GM23338 (cell line): ENCODE measurements at regions not wholly inside any gene's neighbourhood (a gene's known extent, or its start where the extent isn't known, plus 50 kb on each side); places are given as distances from the start of the nearest gene placed in this dataset.

Source experiments
- CREB1 ChIP-seq: fragments of 250-450 bp; sonication (Bioruptor Pico); IDR thresholded peaks from 2 replicates; pipeline ENCODE4 v1.5.0; 2020; ENCODE audit warnings: low read depth, mild to moderate bottlenecking, moderate library complexity
- CTCF ChIP-seq, 2 experiments: fragments of 200-600 bp in 1 of 2; sonication (generic) in 1 of 2; conservative IDR thresholded peaks; 2 replicates each; pipeline versions ENCODE4 v1.5.1 to v1.6.1; 2016 to 2017; ENCODE audit warnings: antibody characterized with exemption in 2 of 2, low read depth in 2 of 2, mild to moderate bottlenecking in 2 of 2, moderate library complexity in 1 of 2
- ETS1 ChIP-seq: IDR thresholded peaks from 2 replicates; pipeline ENCODE4 v1.6.1; 2016; ENCODE audit warnings: antibody characterized with exemption
- EZH2 ChIP-seq: fragments of 200-600 bp; sonication (generic); IDR thresholded peaks from one replicate; pipeline ENCODE4 v1.8.0; 2017; ENCODE audit warnings: antibody characterized with exemption, mild to moderate bottlenecking, low read depth; ENCODE audit not compliant: unreplicated experiment
- EZH2phosphoT487 ChIP-seq: fragments of 200-600 bp; sonication (generic); IDR thresholded peaks from one replicate; pipeline ENCODE4 v1.8.1; 2018; ENCODE audit warnings: antibody characterized with exemption; ENCODE audit not compliant: unreplicated experiment
- JUNB ChIP-seq: IDR thresholded peaks from one replicate; pipeline ENCODE4 v1.6.1; 2016; ENCODE audit warnings: antibody characterized with exemption; ENCODE audit not compliant: unreplicated experiment
- NANOG ChIP-seq: IDR thresholded peaks from 2 replicates; pipeline ENCODE4 v1.6.1; 2016; ENCODE audit warnings: antibody characterized with exemption, borderline replicate concordance
- STAT1 ChIP-seq: IDR thresholded peaks from one replicate; pipeline ENCODE4 v1.6.1; 2016; ENCODE audit warnings: antibody characterized with exemption; ENCODE audit not compliant: unreplicated experiment
- ZNF331 ChIP-seq: fragments of 250-450 bp; sonication (Bioruptor Pico); IDR thresholded peaks from 2 replicates; pipeline ENCODE4 v1.5.0; 2020; ENCODE audit warnings: low read depth, mild to moderate bottlenecking, moderate library complexity
- ZNF462 ChIP-seq: fragments of 250-450 bp; sonication (Bioruptor Pico); IDR thresholded peaks from 2 replicates; pipeline ENCODE4 v1.5.0; 2020; ENCODE audit warnings: mild to moderate bottlenecking, moderate library complexity

GRCh38 chrX:96181605-96182004 is 503.0 kb upstream of the DIAPH2 start (continued):
- TF ChIP-seq ZNF462 (CRISPR knock-in tag) = no peak
- no peak for TF ChIP-seq CTCF (conservative IDR thresholded peaks at IDR 0.05; ENCODE audit: low read depth in 2 of 2)
- no peak for TF ChIP-seq EZH2
- no peak for TF ChIP-seq ETS1
- no peak for TF ChIP-seq CREB1 (CRISPR knock-in tag)
- TF ChIP-seq NANOG = no peak
- no peak for TF ChIP-seq ZNF331 (CRISPR knock-in tag)
- no peak for TF ChIP-seq JUNB
- TF ChIP-seq STAT1 = no peak
- TF ChIP-seq EZH2phosphoT487 = no peak
